ENCODE measurements at regions not wholly inside any gene's neighbourhood (a gene's known extent, or its start where the extent isn't known, plus 50 kb on each side); places are given as distances from the start of the nearest gene placed in this dataset.
"Not testable (repeated sequence)": the region's sequence is repeated elsewhere in the genome, so short reads cannot be mapped to it uniquely, and the experiment has no call there.

DNA sequence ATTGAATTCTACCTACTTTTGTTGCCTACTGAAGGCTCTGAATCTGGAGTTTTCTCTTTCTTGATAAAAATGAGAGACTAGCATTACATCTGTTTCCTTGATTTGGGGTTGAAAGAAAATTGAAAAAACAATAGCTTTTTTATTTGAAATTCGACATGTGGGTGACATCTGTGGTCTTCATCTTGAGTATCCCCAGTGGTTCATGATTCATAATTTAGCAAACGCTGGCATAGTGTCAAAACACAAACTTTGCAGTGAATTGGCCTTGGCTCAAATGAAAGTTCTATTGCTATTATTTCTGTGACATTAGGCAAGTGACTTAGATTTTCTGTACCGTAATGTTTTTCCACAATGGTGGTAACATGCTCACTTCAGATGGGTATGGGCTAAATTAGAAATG lies 747.6 kb downstream of the PCDH7 start:
- H3K4ac ChIP-seq (ENCODE audit: low read depth in 1 of 2, low read length in 2 of 2): no peak overlapping the region
- no peak for DNase-seq
- no peak overlapping the region for H2BK12ac ChIP-seq (ENCODE audit: low read length in 2 of 2)
- no peak overlapping the region for H2BK120ac ChIP-seq (ENCODE audit: low read depth, low read length)
- H3K79me1 ChIP-seq (replicated peaks; ENCODE audit: low read length, poor library complexity, severe bottlenecking): no peaks in the 10 kb centered on the region
- no peak overlapping the region for H4K8ac ChIP-seq (ENCODE audit: low read length)
- H3K4me2 ChIP-seq (ENCODE audit: low read length, poor library complexity, severe bottlenecking): no peak overlapping the region
- no peak overlapping the region for H2AFZ ChIP-seq (ENCODE audit: low read depth, low read length)
- H2AK5ac ChIP-seq (ENCODE audit: low read length, severe bottlenecking): no peak overlapping the region
- no peak overlapping the region for H3K27ac ChIP-seq (ENCODE audit: low read length, poor library complexity, severe bottlenecking)
- no peak overlapping the region for H2BK5ac ChIP-seq (ENCODE audit: low read depth, low read length, poor library complexity, severe bottlenecking)
- H3K4me3 ChIP-seq (ENCODE audit: insufficient read depth in 1 of 2, low read depth in 1 of 2, low read length in 2 of 2): no peak overlapping the region
- 90% methylated on average over 3 of the region's 3 CpGs for WGBS
- H3K36me3 ChIP-seq (ENCODE audit: control insufficient read depth in 1 of 2, insufficient read depth in 2 of 2, low read depth in 1 of 2, low read length in 2 of 2): no peaks in the 10 kb centered on the region
- H3K4me1 ChIP-seq (ENCODE audit: control insufficient read depth, insufficient read depth, low read depth, low read length): no peaks in the 10 kb centered on the region
- H3K9me3 ChIP-seq (ENCODE audit: control insufficient read depth, low read length): no peaks in the 10 kb centered on the region
- H3K27me3 ChIP-seq (ENCODE audit: control insufficient read depth in 1 of 2, insufficient read depth in 1 of 2, low read length in 2 of 2): no peaks in the 10 kb centered on the region
- no peak overlapping the region for H3K14ac ChIP-seq (ENCODE audit: low read length in 2 of 2)
- H3K9ac ChIP-seq (ENCODE audit: low read length): no peak overlapping the region
- no peak overlapping the region for H2BK15ac ChIP-seq (ENCODE audit: low read depth, poor library complexity, severe bottlenecking)
- H4K91ac ChIP-seq (ENCODE audit: low read length): no peak overlapping the region
- H3K18ac ChIP-seq (ENCODE audit: low read depth in 1 of 2, low read length in 2 of 2): no peak overlapping the region
- H3K23ac ChIP-seq (ENCODE audit: low read length in 2 of 2): no peak overlapping the region

GRCh38 chr4:31474221-31474620 lies 754.1 kb downstream of the PCDH7 start:
- Histone ChIP-seq H3K14ac (ENCODE audit: low read length in 2 of 2) (no peak overlapping the region), H2BK15ac (ENCODE audit: low read depth, poor library complexity, severe bottlenecking) (no peak overlapping the region), H3K27ac (ENCODE audit: low read length, poor library complexity, severe bottlenecking) (no peak overlapping the region), H3K4me3 (ENCODE audit: insufficient read depth in 1 of 2, low read depth in 1 of 2, low read length in 2 of 2) (no peak overlapping the region), H4K8ac (ENCODE audit: low read length) (no peak overlapping the region), H3K4ac (ENCODE audit: low read depth in 1 of 2, low read length in 2 of 2) (no peak overlapping the region), H2AFZ (ENCODE audit: low read depth, low read length) (no peak overlapping the region), H2BK12ac (ENCODE audit: low read length in 2 of 2) (no peak overlapping the region), H3K27me3 (ENCODE audit: control insufficient read depth in 1 of 2, insufficient read depth in 1 of 2, low read length in 2 of 2) (no peaks in the 10 kb centered on the region), H3K9me3 (ENCODE audit: control insufficient read depth, low read length) (peaks cover 7% of the 10 kb centered on the region), H3K4me1 (ENCODE audit: control insufficient read depth, insufficient read depth, low read depth, low read length) (no peaks in the 10 kb centered on the region), H2BK5ac (ENCODE audit: low read depth, low read length, poor library complexity, severe bottlenecking) (no peak overlapping the region), H3K9ac (ENCODE audit: low read length) (no peak overlapping the region), H2BK120ac (ENCODE audit: low read depth, low read length) (no peak overlapping the region), H3K36me3 (ENCODE audit: control insufficient read depth in 1 of 2, insufficient read depth in 2 of 2, low read depth in 1 of 2, low read length in 2 of 2) (no peaks in the 10 kb centered on the region), H3K23ac (ENCODE audit: low read length in 2 of 2) (no peak overlapping the region), H3K79me1 (replicated peaks; ENCODE audit: low read length, poor library complexity, severe bottlenecking) (no peaks in the 10 kb centered on the region), H4K91ac (ENCODE audit: low read length) (no peak overlapping the region), H3K4me2 (ENCODE audit: low read length, poor library complexity, severe bottlenecking) (no peak overlapping the region), H2AK5ac (ENCODE audit: low read length, severe bottlenecking) (no peak overlapping the region), H3K18ac (ENCODE audit: low read depth in 1 of 2, low read length in 2 of 2) (no peak overlapping the region)
- WGBS: 67% methylated on average over 1 of the region's 1 CpG
- DNase-seq: no peak

- no peak overlapping the region for H3K14ac ChIP-seq (ENCODE audit: low read length in 2 of 2)
- H2BK5ac ChIP-seq (ENCODE audit: low read depth, low read length, poor library complexity, severe bottlenecking): no peak overlapping the region
- peaks cover 4% of the 10 kb centered on the region for H3K9me3 ChIP-seq (ENCODE audit: control insufficient read depth, low read length)
- H2BK15ac ChIP-seq (ENCODE audit: low read depth, poor library complexity, severe bottlenecking): no peak overlapping the region
- DNase-seq: no peak
- H2BK12ac ChIP-seq (ENCODE audit: low read length in 2 of 2): no peak overlapping the region
- H3K4ac ChIP-seq (ENCODE audit: low read depth in 1 of 2, low read length in 2 of 2): no peak overlapping the region
- no peak overlapping the region for H2BK120ac ChIP-seq (ENCODE audit: low read depth, low read length)
- no peak overlapping the region for H3K9ac ChIP-seq (ENCODE audit: low read length)
- H3K23ac ChIP-seq (ENCODE audit: low read length in 2 of 2): no peak overlapping the region
- H3K4me3 ChIP-seq (ENCODE audit: insufficient read depth in 1 of 2, low read depth in 1 of 2, low read length in 2 of 2): no peak overlapping the region
- no peaks in the 10 kb centered on the region for H3K27me3 ChIP-seq (ENCODE audit: control insufficient read depth in 1 of 2, insufficient read depth in 1 of 2, low read length in 2 of 2)
- no peak overlapping the region for H4K8ac ChIP-seq (ENCODE audit: low read length)
- H3K4me1 ChIP-seq (ENCODE audit: control insufficient read depth, insufficient read depth, low read depth, low read length): no peaks in the 10 kb centered on the region
- no peak overlapping the region for H4K91ac ChIP-seq (ENCODE audit: low read length)
- no peak overlapping the region for H3K18ac ChIP-seq (ENCODE audit: low read depth in 1 of 2, low read length in 2 of 2)
- H3K4me2 ChIP-seq (ENCODE audit: low read length, poor library complexity, severe bottlenecking): no peak overlapping the region
- H2AFZ ChIP-seq (ENCODE audit: low read depth, low read length): no peak overlapping the region
- no peaks in the 10 kb centered on the region for H3K79me1 ChIP-seq (replicated peaks; ENCODE audit: low read length, poor library complexity, severe bottlenecking)
- H2AK5ac ChIP-seq (ENCODE audit: low read length, severe bottlenecking): no peak overlapping the region
- WGBS: no CpG with 5 or more reads among the region's 1 CpG
- no peak overlapping the region for H3K27ac ChIP-seq (ENCODE audit: low read length, poor library complexity, severe bottlenecking)
- no peaks in the 10 kb centered on the region for H3K36me3 ChIP-seq (ENCODE audit: control insufficient read depth in 1 of 2, insufficient read depth in 2 of 2, low read depth in 1 of 2, low read length in 2 of 2)
These were observed 762.5 kb downstream of the PCDH7 start for GRCh38 chr4:31482691-31483090.

DNA sequence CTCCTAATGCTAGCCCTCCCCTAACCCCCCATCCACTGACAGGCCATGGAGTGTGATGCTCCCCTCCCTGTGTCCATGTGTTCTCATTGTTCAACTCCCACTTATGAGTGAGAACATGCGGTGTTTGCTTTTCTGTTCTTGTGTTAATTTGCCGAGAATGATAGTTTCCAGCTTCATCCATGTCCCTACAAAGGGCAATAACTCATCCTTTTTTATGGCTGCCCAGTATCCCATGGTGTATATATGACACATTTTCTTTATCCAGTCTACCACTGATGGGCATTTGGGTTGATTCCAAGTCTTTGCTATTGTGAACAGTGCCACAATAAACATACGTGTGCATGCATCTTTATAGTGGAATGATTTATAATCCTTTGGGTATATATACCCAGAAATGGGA lies 779.0 kb downstream of the PCDH7 start:
- DNase-seq; H2BK5ac ChIP-seq (ENCODE audit: low read depth, low read length, poor library complexity, severe bottlenecking); H4K8ac ChIP-seq (ENCODE audit: low read length); H2BK120ac ChIP-seq (ENCODE audit: low read depth, low read length); H3K4me3 ChIP-seq (ENCODE audit: insufficient read depth in 1 of 2, low read depth in 1 of 2, low read length in 2 of 2); H2BK12ac ChIP-seq (ENCODE audit: low read length in 2 of 2); H3K9ac ChIP-seq (ENCODE audit: low read length); H4K91ac ChIP-seq (ENCODE audit: low read length); H2AFZ ChIP-seq (ENCODE audit: low read depth, low read length); H3K9me3 ChIP-seq (ENCODE audit: control insufficient read depth, low read length); H3K36me3 ChIP-seq (ENCODE audit: control insufficient read depth in 1 of 2, insufficient read depth in 2 of 2, low read depth in 1 of 2, low read length in 2 of 2); H3K18ac ChIP-seq (ENCODE audit: low read depth in 1 of 2, low read length in 2 of 2); H2AK5ac ChIP-seq (ENCODE audit: low read length, severe bottlenecking); H3K79me1 ChIP-seq (replicated peaks; ENCODE audit: low read length, poor library complexity, severe bottlenecking); H3K27ac ChIP-seq (ENCODE audit: low read length, poor library complexity, severe bottlenecking); H3K14ac ChIP-seq (ENCODE audit: low read length in 2 of 2); H3K27me3 ChIP-seq (ENCODE audit: control insufficient read depth in 1 of 2, insufficient read depth in 1 of 2, low read length in 2 of 2); H3K23ac ChIP-seq (ENCODE audit: low read length in 2 of 2); H3K4me1 ChIP-seq (ENCODE audit: control insufficient read depth, insufficient read depth, low read depth, low read length); H3K4me2 ChIP-seq (ENCODE audit: low read length, poor library complexity, severe bottlenecking); H2BK15ac ChIP-seq (ENCODE audit: low read depth, poor library complexity, severe bottlenecking); H3K4ac ChIP-seq (ENCODE audit: low read depth in 1 of 2, low read length in 2 of 2): not testable (repeated sequence)
- 100% methylated on average over 2 of the region's 3 CpGs for WGBS
